ENCODE measurements at regions not wholly inside any gene's neighbourhood (a gene's known extent, or its start where the extent isn't known, plus 50 kb on each side); places are given as distances from the start of the nearest gene placed in this dataset.
"Not testable (repeated sequence)": the region's sequence is repeated elsewhere in the genome, so short reads cannot be mapped to it uniquely, and the experiment has no call there.

GRCh38 chr5:87198010-87198409 lies 69.7 kb upstream of the RASA1 start:
- DNase-seq (ENCODE audit: low spot score), result no peak

- not testable (repeated sequence) for DNase-seq (ENCODE audit: low spot score)
These were observed 68.4 kb upstream of the RASA1 start for GRCh38 chr5:87199246-87199645.

DNA sequence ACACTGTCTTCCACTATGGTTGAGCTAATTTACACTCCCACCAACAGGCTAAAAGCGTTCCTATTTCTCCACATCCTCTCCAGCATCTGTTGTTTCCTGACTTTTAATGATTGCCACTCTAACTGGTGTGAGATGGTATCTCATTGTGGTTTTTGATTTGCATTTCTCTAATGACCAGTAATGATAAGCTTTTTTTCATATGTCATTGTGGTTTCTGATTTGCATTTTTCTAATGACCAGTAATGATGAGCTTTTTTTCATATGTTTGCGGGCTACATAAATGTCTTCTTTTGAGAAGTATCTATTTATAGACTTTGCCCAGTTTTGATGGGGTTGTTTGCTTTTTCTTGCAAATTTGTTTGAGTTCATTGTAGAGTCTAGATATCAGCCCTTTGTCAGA lies 68.0 kb upstream of the RASA1 start:
- not testable (repeated sequence) for DNase-seq (ENCODE audit: low spot score)

GRCh38 chr5:87210076-87210475 lies 57.6 kb upstream of the RASA1 start:
- no peak for DNase-seq (ENCODE audit: low spot score)

DNA sequence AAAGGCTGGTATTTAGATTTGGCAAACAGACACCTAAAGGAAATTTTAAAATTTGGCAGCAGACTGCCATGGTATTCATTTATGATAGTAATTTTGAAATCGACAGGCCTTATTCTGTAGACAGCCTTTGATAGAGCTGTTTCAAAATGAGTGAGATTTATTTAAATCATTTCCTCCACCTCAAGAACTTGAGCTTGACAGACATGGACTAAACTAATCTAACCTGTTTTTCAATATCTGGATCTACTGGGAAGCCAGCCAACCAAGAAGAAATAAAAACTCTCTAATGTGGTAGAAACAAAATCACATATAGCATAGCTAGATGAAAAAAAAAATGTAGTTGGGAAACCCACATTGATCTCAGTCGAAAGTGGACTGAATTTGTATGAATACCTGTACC lies 56.9 kb upstream of the RASA1 start:
- DNase-seq (ENCODE audit: low spot score), result no peak

GRCh38 chr5:87211676-87212075 lies 56.0 kb upstream of the RASA1 start:
- DNase-seq (ENCODE audit: low spot score), result no peak

- not testable (repeated sequence) for DNase-seq (ENCODE audit: low spot score)
These were observed 55.5 kb upstream of the RASA1 start for GRCh38 chr5:87212183-87212582.

GRCh38 chr5:87217480-87217879 lies 50.2 kb upstream of the RASA1 start:
- not testable (repeated sequence) for DNase-seq (ENCODE audit: low spot score)
